WTC11 (cell line): ENCODE measurements at regions not wholly inside any gene's neighbourhood (a gene's known extent, or its start where the extent isn't known, plus 50 kb on each side); places are given as distances from the start of the nearest gene placed in this dataset.

Experiments used
- ATAC-seq: fragments of 200-7000 bp; cut with Tn5 transposase; 2 replicates; pipeline ENCODE4 v1.10.0; 2021; ENCODE audit warnings: mild to moderate bottlenecking, moderate library complexity
- CTCF ChIA-PET: fragments of 300-600 bp; sonication (Branson Sonifier 250); formaldehyde crosslinking; loops from one replicate; lab custom pipeline; 2021; ENCODE audit warnings: antibody characterized with exemption; lab: Charles Lee
- POLR2A ChIA-PET: fragments of 350-600 bp; sonication (Branson Sonifier 250); formaldehyde crosslinking; loops from one replicate; lab custom pipeline; 2021; ENCODE audit warnings: antibody characterized with exemption; lab: Charles Lee
- DNase-seq: peaks from one replicate; pipeline ENCODE4 v3.0.0; 2021; ENCODE audit warnings: low spot score
- H3K27ac Mint-ChIP-seq: 2 replicates; pipeline ENCODE4 v1.8.0; 2021; ENCODE audit warnings: mixed read lengths
- H3K27me3 Mint-ChIP-seq: 2 replicates; pipeline ENCODE4 v1.8.0; 2021; ENCODE audit warnings: low read depth, mild to moderate bottlenecking, moderate library complexity, mixed read lengths
- H3K36me3 Mint-ChIP-seq: 2 replicates; pipeline ENCODE4 v1.8.0; 2021; ENCODE audit warnings: mixed read lengths
- H3K4me1 Mint-ChIP-seq: 2 replicates; pipeline ENCODE4 v1.8.0; 2022; ENCODE audit warnings: mixed read lengths
- H3K4me3 Mint-ChIP-seq: 2 replicates; pipeline ENCODE4 v1.8.0; 2021; ENCODE audit warnings: mild to moderate bottlenecking, moderate library complexity, mixed read lengths
- H3K9me3 Mint-ChIP-seq: 2 replicates; pipeline ENCODE4 v1.8.0; 2021; ENCODE audit warnings: mixed read lengths
- ATF1 ChIP-seq: sonication (generic); formaldehyde crosslinking; IDR thresholded peaks from 2 replicates; pipeline ENCODE4 v1.8.1; 2023; ENCODE audit warnings: mild to moderate bottlenecking, moderate library complexity, missing genetic modification reagents
- CBFB ChIP-seq: sonication (generic); formaldehyde crosslinking; IDR thresholded peaks from 2 replicates; pipeline ENCODE4 v1.8.1; 2022; ENCODE audit warnings: mild to moderate bottlenecking, low read depth, missing genetic modification reagents
- FOXJ3 ChIP-seq: sonication (generic); formaldehyde crosslinking; IDR thresholded peaks from 2 replicates; pipeline ENCODE4 v1.9.0; 2021; ENCODE audit warnings: missing genetic modification reagents, mild to moderate bottlenecking, borderline replicate concordance
- MXD4 ChIP-seq: fragments of 250-450 bp; sonication (Bioruptor Pico); IDR thresholded peaks from 2 replicates; pipeline ENCODE4 v1.8.0; 2021; ENCODE audit warnings: mild to moderate bottlenecking, moderate library complexity, borderline replicate concordance
- NFYB ChIP-seq: sonication (generic); formaldehyde crosslinking; conservative IDR thresholded peaks from 2 replicates; pipeline ENCODE4 v1.8.0; 2022; ENCODE audit warnings: low read depth, missing genetic modification reagents
- SOX15 ChIP-seq: fragments of 250-450 bp; sonication (Bioruptor Pico); IDR thresholded peaks from 2 replicates; pipeline ENCODE4 v1.9.0; 2021; ENCODE audit warnings: mild to moderate bottlenecking
- SP1 ChIP-seq: sonication (generic); formaldehyde crosslinking; conservative IDR thresholded peaks from 2 replicates; pipeline ENCODE4 v1.8.1; 2022; ENCODE audit warnings: missing genetic modification reagents
- TEAD4 ChIP-seq: sonication (generic); formaldehyde crosslinking; IDR thresholded peaks from 2 replicates; pipeline ENCODE4 v1.8.0; 2022; ENCODE audit warnings: mild to moderate bottlenecking, missing genetic modification reagents
- ZNF317 ChIP-seq: sonication (generic); formaldehyde crosslinking; IDR thresholded peaks from 2 replicates; pipeline ENCODE4 v1.8.1; 2023; ENCODE audit warnings: low read depth, mild to moderate bottlenecking, moderate library complexity, missing genetic modification reagents, borderline replicate concordance
- TF ChIP-seq, protein P1 (sequence below): sonication (generic); formaldehyde crosslinking; IDR thresholded peaks from 2 replicates; pipeline ENCODE4 v1.8.1; 2022; ENCODE audit warnings: mild to moderate bottlenecking, moderate library complexity, missing genetic modification reagents
- TF ChIP-seq, protein P2 (sequence below): sonication (generic); formaldehyde crosslinking; IDR thresholded peaks from 2 replicates; pipeline ENCODE4 v1.8.1; 2023; ENCODE audit warnings: mild to moderate bottlenecking, missing genetic modification reagents, moderate library complexity
- TF ChIP-seq, protein P3 (sequence below): fragments of 250-450 bp; sonication (Bioruptor Pico); IDR thresholded peaks from 2 replicates; pipeline ENCODE4 v1.9.0; 2021; ENCODE audit warnings: mild to moderate bottlenecking
- TF ChIP-seq, protein P4 (sequence below): sonication (generic); formaldehyde crosslinking; IDR thresholded peaks from 2 replicates; pipeline ENCODE4 v1.8.0; 2022; ENCODE audit warnings: mild to moderate bottlenecking, missing genetic modification reagents
- TF ChIP-seq, protein P5 (sequence below): sonication (generic); formaldehyde crosslinking; IDR thresholded peaks from 2 replicates; pipeline ENCODE4 v1.8.1; 2022; ENCODE audit warnings: mild to moderate bottlenecking, missing genetic modification reagents, moderate library complexity, borderline replicate concordance
- TF ChIP-seq, protein P6 (sequence below): sonication (generic); formaldehyde crosslinking; IDR thresholded peaks from 2 replicates; pipeline ENCODE4 v1.8.0; 2022; ENCODE audit warnings: mild to moderate bottlenecking, missing genetic modification reagents
- TF ChIP-seq, protein P7 (sequence below): fragments of 200-600 bp; IDR thresholded peaks from 2 replicates; pipeline ENCODE4 v1.8.0; 2022; ENCODE audit warnings: antibody characterized with exemption
- TF ChIP-seq, protein P8 (sequence below): sonication (generic); formaldehyde crosslinking; IDR thresholded peaks from 2 replicates; pipeline ENCODE4 v1.8.0; 2022; ENCODE audit warnings: mild to moderate bottlenecking, missing genetic modification reagents
- TF ChIP-seq, protein P9 (sequence below): sonication (generic); formaldehyde crosslinking; IDR thresholded peaks from 2 replicates; pipeline ENCODE4 v1.8.1; 2022; ENCODE audit warnings: missing genetic modification reagents, borderline replicate concordance
- TF ChIP-seq, protein P10 (sequence below): fragments of 250-450 bp; sonication (Bioruptor Pico); IDR thresholded peaks from 2 replicates; pipeline ENCODE4 v2.1.2; 2022; ENCODE audit warnings: mild to moderate bottlenecking, moderate library complexity
- TF ChIP-seq, protein P11 (sequence below): sonication (generic); formaldehyde crosslinking; IDR thresholded peaks from 2 replicates; pipeline ENCODE4 v1.8.0; 2023; ENCODE audit warnings: missing genetic modification reagents, mild to moderate bottlenecking, borderline replicate concordance

DNA sequence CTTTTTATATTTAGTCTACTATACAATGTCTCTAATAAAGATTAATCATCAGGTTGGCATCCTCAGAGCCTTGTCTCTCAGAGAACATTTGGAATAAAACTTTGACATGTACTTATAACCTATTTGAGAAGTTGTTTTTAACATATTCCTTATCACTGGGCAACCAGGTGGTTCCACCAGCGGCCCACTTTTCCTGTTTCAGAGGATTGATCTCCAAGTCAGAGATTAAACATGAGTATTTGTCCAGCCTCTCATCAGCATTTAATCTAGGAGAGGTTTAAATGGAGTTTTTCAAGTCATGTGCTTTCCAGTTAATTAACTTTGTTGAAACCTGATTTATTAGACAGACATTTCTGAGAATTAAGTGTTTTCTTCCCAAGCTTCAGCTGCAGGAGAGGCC, 345.5 kb downstream of the GRXCR1 start:
- H3K27ac Mint-ChIP-seq: no peak overlapping the region
- POLR2A ChIA-PET: no interaction called here

More for the DNA sequence above, 345.5 kb downstream of the GRXCR1 start:
- Mint-ChIP-seq H3K27me3 (no peaks in the 10 kb centered on the region), H3K4me3 (no peak overlapping the region), H3K9me3 (peaks cover 5% of the 10 kb centered on the region), H3K36me3 (no peaks in the 10 kb centered on the region), H3K4me1 (peaks cover 5% of the 10 kb centered on the region)
- ATAC-seq (no peak), DNase-seq (no peak)
- TF ChIP-seq TEAD4 (CRISPR knock-in tag) (no peak), CBFB (CRISPR knock-in tag) (no peak), ZNF317 (CRISPR knock-in tag) (no peak), NFYB (CRISPR knock-in tag) (no peak), SOX15 (CRISPR knock-in tag) (no peak), FOXJ3 (CRISPR knock-in tag) (no peak), SP1 (CRISPR knock-in tag) (no peak), MXD4 (CRISPR knock-in tag) (no peak), ATF1 (CRISPR knock-in tag) (no peak)
- TF ChIP-seq, protein P1, sequence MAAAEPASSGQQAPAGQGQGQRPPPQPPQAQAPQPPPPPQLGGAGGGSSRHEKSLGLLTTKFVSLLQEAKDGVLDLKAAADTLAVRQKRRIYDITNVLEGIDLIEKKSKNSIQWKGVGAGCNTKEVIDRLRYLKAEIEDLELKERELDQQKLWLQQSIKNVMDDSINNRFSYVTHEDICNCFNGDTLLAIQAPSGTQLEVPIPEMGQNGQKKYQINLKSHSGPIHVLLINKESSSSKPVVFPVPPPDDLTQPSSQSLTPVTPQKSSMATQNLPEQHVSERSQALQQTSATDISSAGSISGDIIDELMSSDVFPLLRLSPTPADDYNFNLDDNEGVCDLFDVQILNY: no peak
- TF ChIP-seq, protein P2, sequence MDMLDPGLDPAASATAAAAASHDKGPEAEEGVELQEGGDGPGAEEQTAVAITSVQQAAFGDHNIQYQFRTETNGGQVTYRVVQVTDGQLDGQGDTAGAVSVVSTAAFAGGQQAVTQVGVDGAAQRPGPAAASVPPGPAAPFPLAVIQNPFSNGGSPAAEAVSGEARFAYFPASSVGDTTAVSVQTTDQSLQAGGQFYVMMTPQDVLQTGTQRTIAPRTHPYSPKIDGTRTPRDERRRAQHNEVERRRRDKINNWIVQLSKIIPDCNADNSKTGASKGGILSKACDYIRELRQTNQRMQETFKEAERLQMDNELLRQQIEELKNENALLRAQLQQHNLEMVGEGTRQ (CRISPR knock-in tag): no peak
- TF ChIP-seq, protein P3, sequence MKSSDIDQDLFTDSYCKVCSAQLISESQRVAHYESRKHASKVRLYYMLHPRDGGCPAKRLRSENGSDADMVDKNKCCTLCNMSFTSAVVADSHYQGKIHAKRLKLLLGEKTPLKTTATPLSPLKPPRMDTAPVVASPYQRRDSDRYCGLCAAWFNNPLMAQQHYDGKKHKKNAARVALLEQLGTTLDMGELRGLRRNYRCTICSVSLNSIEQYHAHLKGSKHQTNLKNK (CRISPR knock-in tag): no peak
- TF ChIP-seq, protein P4, sequence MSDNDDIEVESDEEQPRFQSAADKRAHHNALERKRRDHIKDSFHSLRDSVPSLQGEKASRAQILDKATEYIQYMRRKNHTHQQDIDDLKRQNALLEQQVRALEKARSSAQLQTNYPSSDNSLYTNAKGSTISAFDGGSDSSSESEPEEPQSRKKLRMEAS (CRISPR knock-in tag): no peak
- TF ChIP-seq, protein P5, sequence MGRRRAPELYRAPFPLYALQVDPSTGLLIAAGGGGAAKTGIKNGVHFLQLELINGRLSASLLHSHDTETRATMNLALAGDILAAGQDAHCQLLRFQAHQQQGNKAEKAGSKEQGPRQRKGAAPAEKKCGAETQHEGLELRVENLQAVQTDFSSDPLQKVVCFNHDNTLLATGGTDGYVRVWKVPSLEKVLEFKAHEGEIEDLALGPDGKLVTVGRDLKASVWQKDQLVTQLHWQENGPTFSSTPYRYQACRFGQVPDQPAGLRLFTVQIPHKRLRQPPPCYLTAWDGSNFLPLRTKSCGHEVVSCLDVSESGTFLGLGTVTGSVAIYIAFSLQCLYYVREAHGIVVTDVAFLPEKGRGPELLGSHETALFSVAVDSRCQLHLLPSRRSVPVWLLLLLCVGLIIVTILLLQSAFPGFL (CRISPR knock-in tag): no peak
- TF ChIP-seq, protein P6, sequence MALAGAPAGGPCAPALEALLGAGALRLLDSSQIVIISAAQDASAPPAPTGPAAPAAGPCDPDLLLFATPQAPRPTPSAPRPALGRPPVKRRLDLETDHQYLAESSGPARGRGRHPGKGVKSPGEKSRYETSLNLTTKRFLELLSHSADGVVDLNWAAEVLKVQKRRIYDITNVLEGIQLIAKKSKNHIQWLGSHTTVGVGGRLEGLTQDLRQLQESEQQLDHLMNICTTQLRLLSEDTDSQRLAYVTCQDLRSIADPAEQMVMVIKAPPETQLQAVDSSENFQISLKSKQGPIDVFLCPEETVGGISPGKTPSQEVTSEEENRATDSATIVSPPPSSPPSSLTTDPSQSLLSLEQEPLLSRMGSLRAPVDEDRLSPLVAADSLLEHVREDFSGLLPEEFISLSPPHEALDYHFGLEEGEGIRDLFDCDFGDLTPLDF (CRISPR knock-in tag): no peak
- TF ChIP-seq, protein P7, sequence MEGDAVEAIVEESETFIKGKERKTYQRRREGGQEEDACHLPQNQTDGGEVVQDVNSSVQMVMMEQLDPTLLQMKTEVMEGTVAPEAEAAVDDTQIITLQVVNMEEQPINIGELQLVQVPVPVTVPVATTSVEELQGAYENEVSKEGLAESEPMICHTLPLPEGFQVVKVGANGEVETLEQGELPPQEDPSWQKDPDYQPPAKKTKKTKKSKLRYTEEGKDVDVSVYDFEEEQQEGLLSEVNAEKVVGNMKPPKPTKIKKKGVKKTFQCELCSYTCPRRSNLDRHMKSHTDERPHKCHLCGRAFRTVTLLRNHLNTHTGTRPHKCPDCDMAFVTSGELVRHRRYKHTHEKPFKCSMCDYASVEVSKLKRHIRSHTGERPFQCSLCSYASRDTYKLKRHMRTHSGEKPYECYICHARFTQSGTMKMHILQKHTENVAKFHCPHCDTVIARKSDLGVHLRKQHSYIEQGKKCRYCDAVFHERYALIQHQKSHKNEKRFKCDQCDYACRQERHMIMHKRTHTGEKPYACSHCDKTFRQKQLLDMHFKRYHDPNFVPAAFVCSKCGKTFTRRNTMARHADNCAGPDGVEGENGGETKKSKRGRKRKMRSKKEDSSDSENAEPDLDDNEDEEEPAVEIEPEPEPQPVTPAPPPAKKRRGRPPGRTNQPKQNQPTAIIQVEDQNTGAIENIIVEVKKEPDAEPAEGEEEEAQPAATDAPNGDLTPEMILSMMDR: no peak
- TF ChIP-seq, protein P8, sequence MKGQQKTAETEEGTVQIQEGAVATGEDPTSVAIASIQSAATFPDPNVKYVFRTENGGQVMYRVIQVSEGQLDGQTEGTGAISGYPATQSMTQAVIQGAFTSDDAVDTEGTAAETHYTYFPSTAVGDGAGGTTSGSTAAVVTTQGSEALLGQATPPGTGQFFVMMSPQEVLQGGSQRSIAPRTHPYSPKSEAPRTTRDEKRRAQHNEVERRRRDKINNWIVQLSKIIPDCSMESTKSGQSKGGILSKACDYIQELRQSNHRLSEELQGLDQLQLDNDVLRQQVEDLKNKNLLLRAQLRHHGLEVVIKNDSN (CRISPR knock-in tag): no peak
- TF ChIP-seq, protein P9, sequence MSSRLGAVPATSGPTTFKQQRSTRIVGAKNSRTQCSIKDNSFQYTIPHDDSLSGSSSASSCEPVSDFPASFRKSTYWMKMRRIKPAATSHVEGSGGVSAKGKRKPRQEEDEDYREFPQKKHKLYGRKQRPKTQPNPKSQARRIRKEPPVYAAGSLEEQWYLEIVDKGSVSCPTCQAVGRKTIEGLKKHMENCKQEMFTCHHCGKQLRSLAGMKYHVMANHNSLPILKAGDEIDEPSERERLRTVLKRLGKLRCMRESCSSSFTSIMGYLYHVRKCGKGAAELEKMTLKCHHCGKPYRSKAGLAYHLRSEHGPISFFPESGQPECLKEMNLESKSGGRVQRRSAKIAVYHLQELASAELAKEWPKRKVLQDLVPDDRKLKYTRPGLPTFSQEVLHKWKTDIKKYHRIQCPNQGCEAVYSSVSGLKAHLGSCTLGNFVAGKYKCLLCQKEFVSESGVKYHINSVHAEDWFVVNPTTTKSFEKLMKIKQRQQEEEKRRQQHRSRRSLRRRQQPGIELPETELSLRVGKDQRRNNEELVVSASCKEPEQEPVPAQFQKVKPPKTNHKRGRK (CRISPR knock-in tag): no peak
- TF ChIP-seq, protein P10, sequence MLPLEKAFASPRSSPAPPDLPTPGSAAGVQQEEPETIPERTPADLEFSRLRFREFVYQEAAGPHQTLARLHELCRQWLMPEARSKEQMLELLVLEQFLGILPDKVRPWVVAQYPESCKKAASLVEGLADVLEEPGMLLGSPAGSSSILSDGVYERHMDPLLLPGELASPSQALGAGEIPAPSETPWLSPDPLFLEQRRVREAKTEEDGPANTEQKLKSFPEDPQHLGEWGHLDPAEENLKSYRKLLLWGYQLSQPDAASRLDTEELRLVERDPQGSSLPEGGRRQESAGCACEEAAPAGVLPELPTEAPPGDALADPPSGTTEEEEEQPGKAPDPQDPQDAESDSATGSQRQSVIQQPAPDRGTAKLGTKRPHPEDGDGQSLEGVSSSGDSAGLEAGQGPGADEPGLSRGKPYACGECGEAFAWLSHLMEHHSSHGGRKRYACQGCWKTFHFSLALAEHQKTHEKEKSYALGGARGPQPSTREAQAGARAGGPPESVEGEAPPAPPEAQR (CRISPR knock-in tag): no peak
- TF ChIP-seq, protein P11, sequence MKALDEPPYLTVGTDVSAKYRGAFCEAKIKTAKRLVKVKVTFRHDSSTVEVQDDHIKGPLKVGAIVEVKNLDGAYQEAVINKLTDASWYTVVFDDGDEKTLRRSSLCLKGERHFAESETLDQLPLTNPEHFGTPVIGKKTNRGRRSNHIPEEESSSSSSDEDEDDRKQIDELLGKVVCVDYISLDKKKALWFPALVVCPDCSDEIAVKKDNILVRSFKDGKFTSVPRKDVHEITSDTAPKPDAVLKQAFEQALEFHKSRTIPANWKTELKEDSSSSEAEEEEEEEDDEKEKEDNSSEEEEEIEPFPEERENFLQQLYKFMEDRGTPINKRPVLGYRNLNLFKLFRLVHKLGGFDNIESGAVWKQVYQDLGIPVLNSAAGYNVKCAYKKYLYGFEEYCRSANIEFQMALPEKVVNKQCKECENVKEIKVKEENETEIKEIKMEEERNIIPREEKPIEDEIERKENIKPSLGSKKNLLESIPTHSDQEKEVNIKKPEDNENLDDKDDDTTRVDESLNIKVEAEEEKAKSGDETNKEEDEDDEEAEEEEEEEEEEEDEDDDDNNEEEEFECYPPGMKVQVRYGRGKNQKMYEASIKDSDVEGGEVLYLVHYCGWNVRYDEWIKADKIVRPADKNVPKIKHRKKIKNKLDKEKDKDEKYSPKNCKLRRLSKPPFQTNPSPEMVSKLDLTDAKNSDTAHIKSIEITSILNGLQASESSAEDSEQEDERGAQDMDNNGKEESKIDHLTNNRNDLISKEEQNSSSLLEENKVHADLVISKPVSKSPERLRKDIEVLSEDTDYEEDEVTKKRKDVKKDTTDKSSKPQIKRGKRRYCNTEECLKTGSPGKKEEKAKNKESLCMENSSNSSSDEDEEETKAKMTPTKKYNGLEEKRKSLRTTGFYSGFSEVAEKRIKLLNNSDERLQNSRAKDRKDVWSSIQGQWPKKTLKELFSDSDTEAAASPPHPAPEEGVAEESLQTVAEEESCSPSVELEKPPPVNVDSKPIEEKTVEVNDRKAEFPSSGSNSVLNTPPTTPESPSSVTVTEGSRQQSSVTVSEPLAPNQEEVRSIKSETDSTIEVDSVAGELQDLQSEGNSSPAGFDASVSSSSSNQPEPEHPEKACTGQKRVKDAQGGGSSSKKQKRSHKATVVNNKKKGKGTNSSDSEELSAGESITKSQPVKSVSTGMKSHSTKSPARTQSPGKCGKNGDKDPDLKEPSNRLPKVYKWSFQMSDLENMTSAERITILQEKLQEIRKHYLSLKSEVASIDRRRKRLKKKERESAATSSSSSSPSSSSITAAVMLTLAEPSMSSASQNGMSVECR (CRISPR knock-in tag): no peak
- CTCF ChIA-PET: no interaction called here
